ENCODE measurements at regions not wholly inside any gene's neighbourhood (a gene's known extent, or its start where the extent isn't known, plus 50 kb on each side); places are given as distances from the start of the nearest gene placed in this dataset.
A peak's percentile ranks its signal among the peaks of the same experiment; 100 is the strongest.

- Histone ChIP-seq H3K9ac (ENCODE audit: low read depth in 1 of 2, low read length in 2 of 2) (no peak overlapping the region), H3K4me3 (ENCODE audit: low read depth in 1 of 3, low read length in 3 of 3) (no peak overlapping the region), H3K36me3 (ENCODE audit: control insufficient read depth in 4 of 4, insufficient read depth in 3 of 4, low read depth in 1 of 4, low read length in 3 of 4) (no peaks in the 10 kb centered on the region), H3K4me1 (ENCODE audit: control insufficient read depth in 4 of 4, insufficient read depth in 4 of 4, low read length in 3 of 4) (no peaks in the 10 kb centered on the region), H3K9me3 (ENCODE audit: control insufficient read depth in 4 of 4, low read length in 3 of 4) (no peaks in the 10 kb centered on the region), H3K27me3 (ENCODE audit: control insufficient read depth in 4 of 4, insufficient read depth in 4 of 4, low read length in 3 of 4) (peaks cover 0 to 10% (median 1%) of the 10 kb centered on the region in 4 donors), H3K27ac (ENCODE audit: low read depth in 1 of 2, low read length in 2 of 2) (no peak overlapping the region)
- WGBS: 84% methylated on average over 12 of the region's 12 CpGs
- DNase-seq (ENCODE audit: low spot score): peak; percentile 20
- TF ChIP-seq ATF3 (IDR thresholded peaks at IDR 0.05) (no peak), CTCF (IDR thresholded peaks at IDR 0.05; ENCODE audit: low read depth, low read length, missing input control) (no peak), ZBTB33 (IDR thresholded peaks at IDR 0.05) (no peak), NR2F2 (IDR thresholded peaks at IDR 0.05) (no peak), MAX (IDR thresholded peaks at IDR 0.05) (no peak), EGR1 (IDR thresholded peaks at IDR 0.05; ENCODE audit: low read depth in 2 of 2) (no peak), FOXA1 (IDR thresholded peaks at IDR 0.05) (no peak), HNF4A (conservative IDR thresholded peaks at IDR 0.05) (no peak), FOXA2 (IDR thresholded peaks at IDR 0.05) (no peak), YY1 (IDR thresholded peaks at IDR 0.05) (no peak), SP1 (IDR thresholded peaks at IDR 0.05) (no peak), TAF1 (conservative IDR thresholded peaks at IDR 0.05) (no peak), REST (IDR thresholded peaks at IDR 0.05) (no peak), RXRA (IDR thresholded peaks at IDR 0.05) (no peak), JUND (IDR thresholded peaks at IDR 0.05) (no peak)
Observed at GRCh38 chr11:120061036-120061760, 76.7 kb downstream of the TRIM29 start.

- H3K27me3 ChIP-seq (ENCODE audit: control insufficient read depth in 4 of 4, insufficient read depth in 4 of 4, low read length in 3 of 4): peaks cover 0 to 10% (median 1%) of the 10 kb centered on the region in 4 donors
- H3K36me3 ChIP-seq (ENCODE audit: control insufficient read depth in 4 of 4, insufficient read depth in 3 of 4, low read depth in 1 of 4, low read length in 3 of 4): no peaks in the 10 kb centered on the region
- no peak overlapping the region for H3K27ac ChIP-seq (ENCODE audit: low read depth in 1 of 2, low read length in 2 of 2)
- no peak overlapping the region for H3K4me3 ChIP-seq (ENCODE audit: low read depth in 1 of 3, low read length in 3 of 3)
- DNase-seq (ENCODE audit: low spot score): peak; percentile 3
- H3K9ac ChIP-seq (ENCODE audit: low read depth in 1 of 2, low read length in 2 of 2): no peak overlapping the region
- TF ChIP-seq HNF4A (conservative IDR thresholded peaks at IDR 0.05): no peak
- TF ChIP-seq FOXA2 (IDR thresholded peaks at IDR 0.05): no peak
- TF ChIP-seq ZBTB33 (IDR thresholded peaks at IDR 0.05): no peak
- TF ChIP-seq HNF4G (IDR thresholded peaks at IDR 0.05): no peak
- H3K4me1 ChIP-seq (ENCODE audit: control insufficient read depth in 4 of 4, insufficient read depth in 4 of 4, low read length in 3 of 4): no peaks in the 10 kb centered on the region
- H3K9me3 ChIP-seq (ENCODE audit: control insufficient read depth in 4 of 4, low read length in 3 of 4): no peaks in the 10 kb centered on the region
- WGBS: 88% methylated on average over 7 of the region's 7 CpGs
Observed at GRCh38 chr11:120060512-120060911, 77.4 kb downstream of the TRIM29 start.

Data from liver (tissue), 8 donors.